Keratinocyte (primary cell): ENCODE measurements at regions not wholly inside any gene's neighbourhood (a gene's known extent, or its start where the extent isn't known, plus 50 kb on each side); places are given as distances from the start of the nearest gene placed in this dataset.

Source experiments
- DNase-seq: peaks from one replicate; pipeline ENCODE4 v3.0.0-alpha.2; 2011; ENCODE audit warnings: low read depth, missing footprints, low spot score
- FAIRE-seq: peaks from 2 replicates; lab custom pipeline; 2011; peaks lifted over from hg19 to GRCh38; lab: Jason Lieb, UNC
- H2AFZ ChIP-seq: 2 replicates; pipeline ENCODE4 v1.6.0; 2012; ENCODE audit warnings: low read length, control low read depth, inconsistent platforms; ENCODE audit not compliant: control insufficient read depth
- H3K27ac ChIP-seq: 2 replicates; pipeline ENCODE4 v1.5.1; 2011; ENCODE audit warnings: low read length; ENCODE audit not compliant: control insufficient read depth, insufficient read depth
- H3K27me3 ChIP-seq: 3 replicates; pipeline ENCODE4 v1.6.0; 2011; ENCODE audit warnings: low read length; ENCODE audit not compliant: control insufficient read depth, insufficient read depth; ENCODE audit errors: extremely low read depth
- H3K36me3 ChIP-seq, 2 experiments: 2 replicates in 1 of 2; 3 replicates in 1 of 2; pipeline ENCODE4 v1.5.1; 2011; ENCODE audit warnings: low read length in 2 of 2, mild to moderate bottlenecking in 1 of 2; ENCODE audit not compliant: control insufficient read depth in 2 of 2, insufficient read depth in 2 of 2; ENCODE audit errors: extremely low read depth in 1 of 2
- H3K4me1 ChIP-seq: 3 replicates; pipeline ENCODE4 v1.5.1; 2011; ENCODE audit warnings: low read length; ENCODE audit not compliant: control insufficient read depth, insufficient read depth; ENCODE audit errors: extremely low read depth
- H3K4me2 ChIP-seq: 3 replicates; pipeline ENCODE4 v1.6.0; 2011; ENCODE audit warnings: low read depth, low read length; ENCODE audit not compliant: control insufficient read depth, insufficient read depth; ENCODE audit errors: extremely low read depth
- H3K4me3 ChIP-seq, 3 experiments: fragments of 200-600 bp in 1 of 3; sonication (generic) in 1 of 3; 2 replicates in 2 of 3; 3 replicates in 1 of 3; pipeline ENCODE4 v1.5.1; 2011 to 2016; ENCODE audit warnings: low read length in 3 of 3, mild to moderate bottlenecking in 3 of 3, control low read depth in 2 of 3, inconsistent platforms in 1 of 3, low read depth in 1 of 3, mixed read lengths in 1 of 3, mixed run types in 1 of 3, moderate library complexity in 1 of 3; ENCODE audit not compliant: control insufficient read depth in 2 of 3, insufficient read depth in 2 of 3; ENCODE audit errors: extremely low read depth in 1 of 3
- H3K79me2 ChIP-seq: 2 replicates; pipeline ENCODE4 v1.6.0; 2012; ENCODE audit warnings: low read length; ENCODE audit not compliant: control insufficient read depth, insufficient read depth
- H3K9ac ChIP-seq: 3 replicates; pipeline ENCODE4 v1.6.0; 2011; ENCODE audit warnings: low read length; ENCODE audit not compliant: control insufficient read depth, insufficient read depth; ENCODE audit errors: extremely low read depth
- H3K9me1 ChIP-seq: 3 replicates; pipeline ENCODE4 v1.6.0; 2011; ENCODE audit warnings: low read length; ENCODE audit not compliant: control insufficient read depth, insufficient read depth; ENCODE audit errors: extremely low read depth
- H3K9me3 ChIP-seq: 2 replicates; pipeline ENCODE4 v1.5.1; 2012; ENCODE audit warnings: low read depth, low read length; ENCODE audit not compliant: control insufficient read depth
- H4K20me1 ChIP-seq: 3 replicates; pipeline ENCODE4 v1.6.0; 2011; ENCODE audit warnings: low read length; ENCODE audit not compliant: control insufficient read depth, insufficient read depth; ENCODE audit errors: extremely low read depth
- CTCF ChIP-seq, 3 experiments: IDR thresholded peaks in 1 of 3; conservative IDR thresholded peaks in 1 of 3; optimal IDR thresholded peaks in 1 of 3; 2 replicates in 2 of 3; 3 replicates in 1 of 3; pipeline versions ENCODE3 to v1.5.1; 2011; ENCODE audit warnings: low read length in 3 of 3, mild to moderate bottlenecking in 3 of 3, moderate library complexity in 2 of 3, control low read depth in 1 of 3, inconsistent platforms in 1 of 3; ENCODE audit not compliant: insufficient read depth in 2 of 3; ENCODE audit errors: extremely low read depth in 1 of 3
- EZH2 ChIP-seq: IDR thresholded peaks from one replicate; pipeline ENCODE4 v1.6.1; 2012; ENCODE audit warnings: inconsistent platforms, mild to moderate bottlenecking, low read length, moderate library complexity
- dilution Hi-C: fragments of 300-500 bp; cut with MboI; formaldehyde crosslinking; loops from one replicate; pipeline ENCODE4 v1.7.0; 2020; ENCODE audit warnings: low sequenced_read_pairs; ENCODE audit not compliant: extremely low pct_ligation_motif_present

GRCh38 chr6:133818320-133818719, 70.6 kb upstream of the TCF21 start:
- Histone ChIP-seq H3K4me3 (no peak overlapping the region), H3K4me1 (no peaks in the 10 kb centered on the region), H3K4me2 (no peak overlapping the region), H2AFZ (no peak overlapping the region), H3K36me3 (no peaks in the 10 kb centered on the region), H3K9ac (no peak overlapping the region), H3K27ac (no peak overlapping the region), H3K9me1 (no peaks in the 10 kb centered on the region), H3K79me2 (no peaks in the 10 kb centered on the region), H3K27me3 (no peaks in the 10 kb centered on the region), H4K20me1 (no peaks in the 10 kb centered on the region), H3K9me3 (no peaks in the 10 kb centered on the region)
- no peak for DNase-seq
- TF ChIP-seq CTCF (optimal IDR thresholded peaks at IDR 0.05 in 1 of 3, IDR thresholded peaks at IDR 0.05 in 1 of 3, conservative IDR thresholded peaks at IDR 0.05 in 1 of 3; ENCODE audit: extremely low read depth in 1 of 3, insufficient read depth in 2 of 3, low read length in 3 of 3): no peak
- TF ChIP-seq EZH2: no peak
- dilution Hi-C loops: no loop called here
- no peak for FAIRE-seq

- dilution Hi-C loops: no loop called here
- no peak for TF ChIP-seq CTCF (optimal IDR thresholded peaks at IDR 0.05 in 1 of 3, IDR thresholded peaks at IDR 0.05 in 1 of 3, conservative IDR thresholded peaks at IDR 0.05 in 1 of 3; ENCODE audit: extremely low read depth in 1 of 3, insufficient read depth in 2 of 3, low read length in 3 of 3)
- no peak for TF ChIP-seq EZH2
- H3K79me2 ChIP-seq: no peaks in the 10 kb centered on the region
- H3K9me1 ChIP-seq: no peaks in the 10 kb centered on the region
- DNase-seq: no peak
- H3K4me1 ChIP-seq: no peaks in the 10 kb centered on the region
- H3K9ac ChIP-seq: no peak overlapping the region
- H3K4me2 ChIP-seq: no peak overlapping the region
- no peak for FAIRE-seq
- H3K36me3 ChIP-seq: no peaks in the 10 kb centered on the region
- H3K9me3 ChIP-seq: no peaks in the 10 kb centered on the region
- no peak overlapping the region for H2AFZ ChIP-seq
- H3K27me3 ChIP-seq: no peaks in the 10 kb centered on the region
- H3K4me3 ChIP-seq: no peak overlapping the region
- H3K27ac ChIP-seq: no peak overlapping the region
- no peaks in the 10 kb centered on the region for H4K20me1 ChIP-seq
Measured at GRCh38 chr6:133820208-133820607, 68.7 kb upstream of the TCF21 start.
